Right kidney (tissue), 1 donor: ENCODE measurements at regions not wholly inside any gene's neighbourhood (a gene's known extent, or its start where the extent isn't known, plus 50 kb on each side); places are given as distances from the start of the nearest gene placed in this dataset.
A peak's percentile ranks its signal among the peaks of the same experiment; 100 is the strongest.
"Not testable (repeated sequence)": the region's sequence is repeated elsewhere in the genome, so short reads cannot be mapped to it uniquely, and the experiment has no call there.

Source experiments
- DNase-seq: peaks from one replicate; pipeline ENCODE4 v3.0.0-alpha.2; 2016

GRCh38 chr10:21405981-21406380, 119.5 kb downstream of the SKIDA1 start:
- no peak for DNase-seq

GRCh38 chr10:21403256-21404015, 122.0 kb downstream of the SKIDA1 start:
- DNase-seq, result no peak

GRCh38 chr10:21402606-21403083, 122.8 kb downstream of the SKIDA1 start:
- DNase-seq, result peak; percentile 34

- no peak for DNase-seq
Observed at GRCh38 chr10:21401196-21401595, 124.3 kb downstream of the SKIDA1 start.

- DNase-seq, result no peak
Observed at GRCh38 chr10:21399392-21400035, 126.0 kb downstream of the SKIDA1 start.

- DNase-seq, result no peak
Observed at GRCh38 chr10:21398563-21399231, 126.8 kb downstream of the SKIDA1 start.

- no peak for DNase-seq
Observed at GRCh38 chr10:21396889-21397288, 128.6 kb downstream of the SKIDA1 start.

- DNase-seq, result no peak
Observed at GRCh38 chr10:21393931-21394330, 131.6 kb downstream of the SKIDA1 start.

GRCh38 chr10:21388589-21388988, 136.9 kb downstream of the SKIDA1 start:
- no peak for DNase-seq

GRCh38 chr10:21387868-21388267, 137.6 kb downstream of the SKIDA1 start:
- DNase-seq, result no peak

- no peak for DNase-seq
Observed at GRCh38 chr10:21385996-21386585, 139.4 kb downstream of the SKIDA1 start.

- DNase-seq, result no peak
Observed at GRCh38 chr10:21385536-21385935, 139.9 kb downstream of the SKIDA1 start.

GRCh38 chr10:21379143-21379542, 146.3 kb downstream of the SKIDA1 start:
- DNase-seq, result no peak

- DNase-seq, result not testable (repeated sequence)
Observed at GRCh38 chr10:21375274-21375673, 150.2 kb downstream of the SKIDA1 start.

- DNase-seq, result not testable (repeated sequence)
Observed at GRCh38 chr10:21373881-21374280, 151.6 kb downstream of the SKIDA1 start.

GRCh38 chr10:21372651-21373410, 152.7 kb downstream of the SKIDA1 start:
- DNase-seq, result peak; percentile 54

GRCh38 chr10:21369697-21370096, 155.8 kb downstream of the SKIDA1 start:
- no peak for DNase-seq

GRCh38 chr10:21368728-21369425, 156.6 kb downstream of the SKIDA1 start:
- DNase-seq, result no peak

GRCh38 chr10:21368022-21368582, 157.4 kb downstream of the SKIDA1 start:
- DNase-seq, result no peak

- DNase-seq, result not testable (repeated sequence)
Observed at GRCh38 chr10:21366108-21366507, 159.4 kb downstream of the SKIDA1 start.
